ENCODE measurements at regions not wholly inside any gene's neighbourhood (a gene's known extent, or its start where the extent isn't known, plus 50 kb on each side); places are given as distances from the start of the nearest gene placed in this dataset.

DNA sequence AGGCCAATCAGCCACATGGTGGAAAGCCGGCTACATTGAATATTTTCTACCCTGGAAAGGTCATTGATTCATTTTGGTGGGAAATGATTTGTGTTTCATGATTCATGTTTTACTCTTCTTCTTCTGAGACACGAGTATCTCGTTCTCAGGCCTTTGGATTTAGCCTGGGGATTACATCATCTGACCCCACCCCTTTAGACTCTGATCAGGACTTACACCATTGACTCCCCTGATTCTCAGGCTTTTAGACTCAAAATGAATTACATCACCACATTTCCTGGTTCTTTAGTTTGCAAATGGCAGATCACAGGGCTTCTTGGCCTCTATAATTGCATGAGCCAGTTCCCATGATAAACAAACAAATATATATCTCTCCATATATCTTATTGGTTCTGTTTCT, 228.8 kb downstream of the ADGRG6 start:
- ChIA-PET SMC1A (ENCODE audit: uncharacterized antibody, unreplicated experiment) (no interaction called here), CTCF (no interaction called here), RAD21 (ENCODE audit: unreplicated experiment) (no interaction called here), POLR2A (no interaction called here)
- Histone ChIP-seq H4K20me1 (ENCODE audit: control insufficient read depth, insufficient read depth) (no peaks in the 10 kb centered on the region), H3K79me2 (ENCODE audit: control insufficient read depth, insufficient read depth, low read length) (no peaks in the 10 kb centered on the region), H3K27me3 (replicated peaks in 1 of 2; ENCODE audit: control insufficient read depth in 2 of 2, insufficient read depth in 2 of 2, low read length in 1 of 2) (no peaks in the 10 kb centered on the region), H3K4me1 (ENCODE audit: control insufficient read depth, insufficient read depth, low read length) (no peaks in the 10 kb centered on the region), H3K36me3 (ENCODE audit: control insufficient read depth in 2 of 2, insufficient read depth in 2 of 2, low read length in 1 of 2) (no peaks in the 10 kb centered on the region), H2AFZ (ENCODE audit: control insufficient read depth, low read depth, low read length) (no peak overlapping the region), H3K9ac (ENCODE audit: control insufficient read depth, insufficient read depth, low read length) (no peak overlapping the region), H3K4me2 (ENCODE audit: control insufficient read depth, insufficient read depth) (no peak overlapping the region), H3K4me3 (no peak overlapping the region), H3K9me3 (replicated peaks; ENCODE audit: control insufficient read depth, insufficient read depth, low read length) (no peaks in the 10 kb centered on the region; the same call in 2 of the 3 replicates), H3K27ac (ENCODE audit: control insufficient read depth, insufficient read depth) (no peak overlapping the region)
- in situ Hi-C loops (cut with MboI) (no loop called here), intact Hi-C loops (cut with micrococcal nuclease; ENCODE audit: unreplicated experiment) (no loop called here)
- ATAC-seq, result no peak
- TF ChIP-seq HDAC2 (IDR thresholded peaks at IDR 0.05) (no peak), SRF (IDR thresholded peaks at IDR 0.05; ENCODE audit: low read depth in 2 of 2, low read length in 2 of 2) (no peak), POLR2AphosphoS2 (IDR thresholded peaks at IDR 0.05; ENCODE audit: low read depth, low read length) (no peak), HDGF (IDR thresholded peaks at IDR 0.05) (no peak), RELA (IDR thresholded peaks at IDR 0.05; ENCODE audit: borderline replicate concordance, partially characterized antibody) (no peak), TBL1XR1 (IDR thresholded peaks at IDR 0.05; ENCODE audit: low read depth, low read length) (no peak), MYC (IDR thresholded peaks at IDR 0.05; ENCODE audit: insufficient read depth, insufficient read length, insufficient replicate concordance, low read length, severe bottlenecking) (no peak), YBX1 (IDR thresholded peaks at IDR 0.05) (no peak), SMAD1 (IDR thresholded peaks at IDR 0.05; ENCODE audit: low read depth, partially characterized antibody) (no peak)
- TF ChIP-seq, protein P1, sequence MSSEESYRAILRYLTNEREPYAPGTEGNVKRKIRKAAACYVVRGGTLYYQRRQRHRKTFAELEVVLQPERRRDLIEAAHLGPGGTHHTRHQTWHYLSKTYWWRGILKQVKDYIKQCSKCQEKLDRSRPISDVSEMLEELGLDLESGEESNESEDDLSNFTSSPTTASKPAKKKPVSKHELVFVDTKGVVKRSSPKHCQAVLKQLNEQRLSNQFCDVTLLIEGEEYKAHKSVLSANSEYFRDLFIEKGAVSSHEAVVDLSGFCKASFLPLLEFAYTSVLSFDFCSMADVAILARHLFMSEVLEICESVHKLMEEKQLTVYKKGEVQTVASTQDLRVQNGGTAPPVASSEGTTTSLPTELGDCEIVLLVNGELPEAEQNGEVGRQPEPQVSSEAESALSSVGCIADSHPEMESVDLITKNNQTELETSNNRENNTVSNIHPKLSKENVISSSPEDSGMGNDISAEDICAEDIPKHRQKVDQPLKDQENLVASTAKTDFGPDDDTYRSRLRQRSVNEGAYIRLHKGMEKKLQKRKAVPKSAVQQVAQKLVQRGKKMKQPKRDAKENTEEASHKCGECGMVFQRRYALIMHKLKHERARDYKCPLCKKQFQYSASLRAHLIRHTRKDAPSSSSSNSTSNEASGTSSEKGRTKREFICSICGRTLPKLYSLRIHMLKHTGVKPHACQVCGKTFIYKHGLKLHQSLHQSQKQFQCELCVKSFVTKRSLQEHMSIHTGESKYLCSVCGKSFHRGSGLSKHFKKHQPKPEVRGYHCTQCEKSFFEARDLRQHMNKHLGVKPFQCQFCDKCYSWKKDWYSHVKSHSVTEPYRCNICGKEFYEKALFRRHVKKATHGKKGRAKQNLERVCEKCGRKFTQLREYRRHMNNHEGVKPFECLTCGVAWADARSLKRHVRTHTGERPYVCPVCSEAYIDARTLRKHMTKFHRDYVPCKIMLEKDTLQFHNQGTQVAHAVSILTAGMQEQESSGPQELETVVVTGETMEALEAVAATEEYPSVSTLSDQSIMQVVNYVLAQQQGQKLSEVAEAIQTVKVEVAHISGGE (CRISPR knock-in tag; IDR thresholded peaks at IDR 0.05), result no peak
- no TSS peak for BruUV-seq (replicated peaks)
- no peak for DNase-seq (ENCODE audit: low read depth, low spot score)
- 0% methylated on average over 3 of the region's 3 CpGs for WGBS (ENCODE audit: insufficient coverage, insufficient replicate concordance, low lambda C conversion rate, missing lambda C conversion rate)
- FAIRE-seq, result no peak

Data from GM12878 (cell line).